HUES6 (cell line): ENCODE measurements at regions not wholly inside any gene's neighbourhood (a gene's known extent, or its start where the extent isn't known, plus 50 kb on each side); places are given as distances from the start of the nearest gene placed in this dataset.

Experiments used
- H3K27ac ChIP-seq: 2 replicates; pipeline ENCODE4 v1.7.0; 2013; ENCODE audit warnings: low read depth, mild to moderate bottlenecking, low read length, inconsistent platforms
- H3K27me3 ChIP-seq: 2 replicates; pipeline ENCODE4 v1.6.1; 2013; ENCODE audit warnings: low read length; ENCODE audit not compliant: control insufficient read depth, insufficient read depth
- H3K36me3 ChIP-seq: 2 replicates; pipeline ENCODE4 v1.6.1; 2013; ENCODE audit warnings: low read length; ENCODE audit not compliant: control insufficient read depth, insufficient read depth
- H3K4me1 ChIP-seq: 2 replicates; pipeline ENCODE4 v1.6.1; 2013; ENCODE audit warnings: low read length; ENCODE audit not compliant: control insufficient read depth, insufficient read depth
- H3K4me3 ChIP-seq: 2 replicates; pipeline ENCODE4 v1.5.1; 2013; ENCODE audit warnings: low read depth, low read length
- H3K9ac ChIP-seq: one replicate; pipeline ENCODE4 v1.6.1; 2013; ENCODE audit warnings: mild to moderate bottlenecking, low read length
- H3K9me3 ChIP-seq: 2 replicates; pipeline ENCODE4 v1.6.1; 2013; ENCODE audit warnings: low read depth, low read length; ENCODE audit not compliant: control insufficient read depth, insufficient read depth

- no peaks in the 10 kb centered on the region for H3K36me3 ChIP-seq
- no peaks in the 10 kb centered on the region for H3K27me3 ChIP-seq
- no peaks in the 10 kb centered on the region for H3K9me3 ChIP-seq
- H3K27ac ChIP-seq = no peak overlapping the region
- H3K9ac ChIP-seq = no peak overlapping the region
- no peak overlapping the region for H3K4me3 ChIP-seq
- H3K4me1 ChIP-seq = no peaks in the 10 kb centered on the region
Measured at GRCh38 chr13:105073041-105073440, 1462.4 kb downstream of the EFNB2 start.

- H3K9me3 ChIP-seq = no peaks in the 10 kb centered on the region
- H3K36me3 ChIP-seq = no peaks in the 10 kb centered on the region
- no peak overlapping the region for H3K27ac ChIP-seq
- no peak overlapping the region for H3K9ac ChIP-seq
- H3K27me3 ChIP-seq = no peaks in the 10 kb centered on the region
- H3K4me1 ChIP-seq = no peaks in the 10 kb centered on the region
- H3K4me3 ChIP-seq = no peak overlapping the region
Measured at GRCh38 chr13:105070452-105070851, 1465.0 kb downstream of the EFNB2 start.

- H3K4me1 ChIP-seq = no peaks in the 10 kb centered on the region
- H3K9ac ChIP-seq = no peak overlapping the region
- no peaks in the 10 kb centered on the region for H3K27me3 ChIP-seq
- no peak overlapping the region for H3K4me3 ChIP-seq
- no peak overlapping the region for H3K27ac ChIP-seq
- H3K9me3 ChIP-seq = no peaks in the 10 kb centered on the region
- no peaks in the 10 kb centered on the region for H3K36me3 ChIP-seq
Measured at GRCh38 chr13:105069106-105069505, 1466.4 kb downstream of the EFNB2 start.

- H3K9ac ChIP-seq = no peak overlapping the region
- H3K9me3 ChIP-seq = no peaks in the 10 kb centered on the region
- H3K4me1 ChIP-seq = no peaks in the 10 kb centered on the region
- H3K27ac ChIP-seq = no peak overlapping the region
- H3K36me3 ChIP-seq = no peaks in the 10 kb centered on the region
- no peak overlapping the region for H3K4me3 ChIP-seq
- no peaks in the 10 kb centered on the region for H3K27me3 ChIP-seq
Measured at GRCh38 chr13:105063676-105064075, 1471.8 kb downstream of the EFNB2 start.

GRCh38 chr13:105059786-105060185, 1475.7 kb downstream of the EFNB2 start:
- no peaks in the 10 kb centered on the region for H3K36me3 ChIP-seq
- no peaks in the 10 kb centered on the region for H3K9me3 ChIP-seq
- no peaks in the 10 kb centered on the region for H3K4me1 ChIP-seq
- no peak overlapping the region for H3K4me3 ChIP-seq
- no peak overlapping the region for H3K27ac ChIP-seq
- no peak overlapping the region for H3K9ac ChIP-seq
- H3K27me3 ChIP-seq = no peaks in the 10 kb centered on the region

GRCh38 chr13:105058517-105058916, 1476.9 kb downstream of the EFNB2 start:
- Histone ChIP-seq H3K27ac (no peak overlapping the region), H3K4me3 (no peak overlapping the region), H3K9me3 (no peaks in the 10 kb centered on the region), H3K27me3 (no peaks in the 10 kb centered on the region), H3K9ac (no peak overlapping the region), H3K36me3 (no peaks in the 10 kb centered on the region), H3K4me1 (no peaks in the 10 kb centered on the region)

- H3K27ac ChIP-seq = no peak overlapping the region
- no peaks in the 10 kb centered on the region for H3K36me3 ChIP-seq
- H3K9ac ChIP-seq = no peak overlapping the region
- no peaks in the 10 kb centered on the region for H3K4me1 ChIP-seq
- H3K9me3 ChIP-seq = no peaks in the 10 kb centered on the region
- H3K27me3 ChIP-seq = no peaks in the 10 kb centered on the region
- no peak overlapping the region for H3K4me3 ChIP-seq
Measured at GRCh38 chr13:105052711-105053110, 1482.8 kb downstream of the EFNB2 start.

GRCh38 chr13:105050686-105051085, 1484.8 kb downstream of the EFNB2 start:
- no peaks in the 10 kb centered on the region for H3K27me3 ChIP-seq
- no peak overlapping the region for H3K4me3 ChIP-seq
- no peaks in the 10 kb centered on the region for H3K36me3 ChIP-seq
- no peak overlapping the region for H3K27ac ChIP-seq
- no peak overlapping the region for H3K9ac ChIP-seq
- no peaks in the 10 kb centered on the region for H3K4me1 ChIP-seq
- H3K9me3 ChIP-seq = no peaks in the 10 kb centered on the region

GRCh38 chr13:105048677-105049076, 1486.8 kb downstream of the EFNB2 start:
- H3K9ac ChIP-seq = no peak overlapping the region
- H3K9me3 ChIP-seq = no peaks in the 10 kb centered on the region; the same call in 1 of the 2 replicates
- H3K4me1 ChIP-seq = no peaks in the 10 kb centered on the region
- H3K27me3 ChIP-seq = no peaks in the 10 kb centered on the region
- H3K27ac ChIP-seq = no peak overlapping the region
- H3K36me3 ChIP-seq = no peaks in the 10 kb centered on the region
- no peak overlapping the region for H3K4me3 ChIP-seq

GRCh38 chr13:105047676-105048295, 1487.7 kb downstream of the EFNB2 start:
- no peak overlapping the region for H3K9ac ChIP-seq
- H3K9me3 ChIP-seq = peaks cover 8% of the 10 kb centered on the region; the same call in 1 of the 2 replicates
- no peaks in the 10 kb centered on the region for H3K27me3 ChIP-seq
- no peak overlapping the region for H3K27ac ChIP-seq
- no peaks in the 10 kb centered on the region for H3K36me3 ChIP-seq
- H3K4me1 ChIP-seq = no peaks in the 10 kb centered on the region
- H3K4me3 ChIP-seq = no peak overlapping the region

GRCh38 chr13:105037110-105037509, 1498.4 kb downstream of the EFNB2 start:
- Histone ChIP-seq H3K27ac (no peak overlapping the region), H3K36me3 (no peaks in the 10 kb centered on the region), H3K9ac (no peak overlapping the region), H3K4me1 (peaks cover 16% of the 10 kb centered on the region), H3K27me3 (no peaks in the 10 kb centered on the region), H3K4me3 (no peak overlapping the region), H3K9me3 (peaks cover 10% of the 10 kb centered on the region)

GRCh38 chr13:105035092-105035491, 1500.4 kb downstream of the EFNB2 start:
- no peak overlapping the region for H3K27ac ChIP-seq
- H3K27me3 ChIP-seq = no peaks in the 10 kb centered on the region
- H3K36me3 ChIP-seq = no peaks in the 10 kb centered on the region
- H3K4me1 ChIP-seq = peaks cover 20% of the 10 kb centered on the region
- no peak overlapping the region for H3K9ac ChIP-seq
- no peaks in the 10 kb centered on the region for H3K9me3 ChIP-seq
- H3K4me3 ChIP-seq = no peak overlapping the region
